NOMO-1 (cell line): ENCODE measurements at regions not wholly inside any gene's neighbourhood (a gene's known extent, or its start where the extent isn't known, plus 50 kb on each side); places are given as distances from the start of the nearest gene placed in this dataset.
A peak's percentile ranks its signal among the peaks of the same experiment; 100 is the strongest.

Experiments used
- DNase-seq, 2 experiments: peaks; one replicate each; lab custom pipeline; 2025; ENCODE audit not compliant: unreplicated experiment in 2 of 2; lab: John Stamatoyannopoulos, UW

GRCh38 chr22:46074771-46075551 is 75.4 kb upstream of the PPARA start:
- peak in 1 of 2 experiments; percentile 26 for DNase-seq

GRCh38 chr22:46075764-46076531 is 74.4 kb upstream of the PPARA start:
- DNase-seq: no peak

GRCh38 chr22:46076651-46077339 is 73.5 kb upstream of the PPARA start:
- DNase-seq: no peak

- no peak for DNase-seq
These were observed 72.6 kb upstream of the PPARA start for GRCh38 chr22:46077669-46078099.

GRCh38 chr22:46078241-46079092 is 71.9 kb upstream of the PPARA start:
- DNase-seq: peak in 1 of 2 experiments; percentile 78

- no peak for DNase-seq
These were observed 71.0 kb upstream of the PPARA start for GRCh38 chr22:46079093-46079860.

- peak; percentile 88 to 90 for DNase-seq
These were observed 70.2 kb upstream of the PPARA start for GRCh38 chr22:46079861-46080821.

GRCh38 chr22:46081036-46081830 is 69.1 kb upstream of the PPARA start:
- DNase-seq: peak in 1 of 2 experiments; percentile 21

GRCh38 chr22:46081831-46082210 is 68.5 kb upstream of the PPARA start:
- peak in 1 of 2 experiments; percentile 20 for DNase-seq

- no peak for DNase-seq
These were observed 67.7 kb upstream of the PPARA start for GRCh38 chr22:46082633-46083032.

- DNase-seq: no peak
These were observed 66.7 kb upstream of the PPARA start for GRCh38 chr22:46083383-46084350.

GRCh38 chr22:46084376-46084775 is 66.0 kb upstream of the PPARA start:
- no peak for DNase-seq

GRCh38 chr22:46084943-46085827 is 65.1 kb upstream of the PPARA start:
- no peak for DNase-seq

- no peak for DNase-seq
These were observed 64.3 kb upstream of the PPARA start for GRCh38 chr22:46085828-46086576.
